GM21360 (cell line): ENCODE measurements at regions not wholly inside any gene's neighbourhood (a gene's known extent, or its start where the extent isn't known, plus 50 kb on each side); places are given as distances from the start of the nearest gene placed in this dataset.

Source experiments
- ATAC-seq: cut with Tn5 transposase; IDR thresholded peaks from one replicate; pipeline ENCODE4 v1.9.1; 2021; ENCODE audit warnings: mild to moderate bottlenecking, moderate library complexity; ENCODE audit not compliant: unreplicated experiment

DNA sequence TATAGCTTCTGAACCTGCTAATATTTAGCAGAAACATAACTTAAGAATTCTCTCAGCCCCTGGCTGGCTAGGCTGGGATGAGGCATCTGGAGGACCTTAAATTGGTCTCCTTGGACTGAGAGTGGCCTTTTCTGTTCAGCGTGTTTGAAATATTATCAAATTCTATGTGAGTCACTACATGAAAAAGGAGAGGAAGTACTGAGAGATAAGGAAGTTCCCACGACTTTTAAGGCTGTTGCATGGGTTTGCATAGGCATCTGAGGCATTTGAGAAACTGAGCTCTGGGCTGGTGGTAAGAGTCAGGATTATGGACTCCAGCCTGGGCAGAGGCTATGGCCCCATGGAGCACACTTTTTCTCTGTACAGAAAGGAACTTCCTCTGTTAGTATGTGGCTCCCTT, 816.2 kb upstream of the GRAMD2B start:
- ATAC-seq = no peak

DNA sequence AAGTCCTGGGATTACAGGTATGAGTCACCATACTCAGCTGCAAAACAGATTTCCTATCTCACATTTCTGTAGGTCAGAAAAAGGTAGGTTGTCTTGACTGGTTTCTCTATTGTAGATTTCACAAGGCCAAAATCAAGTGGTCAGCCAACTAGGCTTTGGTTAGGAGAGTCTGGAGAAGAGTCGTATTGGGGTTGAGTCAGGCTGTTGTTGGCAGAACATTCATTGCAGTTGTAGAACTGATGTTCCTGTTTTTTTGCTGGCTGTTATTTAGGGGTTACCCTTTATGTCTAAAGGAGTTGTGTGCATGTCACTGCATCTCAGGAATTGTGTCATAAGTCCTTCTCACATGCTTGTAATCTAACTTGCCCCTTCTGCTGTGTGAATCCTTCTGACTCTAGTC, 814.2 kb upstream of the GRAMD2B start:
- ATAC-seq = no peak

DNA sequence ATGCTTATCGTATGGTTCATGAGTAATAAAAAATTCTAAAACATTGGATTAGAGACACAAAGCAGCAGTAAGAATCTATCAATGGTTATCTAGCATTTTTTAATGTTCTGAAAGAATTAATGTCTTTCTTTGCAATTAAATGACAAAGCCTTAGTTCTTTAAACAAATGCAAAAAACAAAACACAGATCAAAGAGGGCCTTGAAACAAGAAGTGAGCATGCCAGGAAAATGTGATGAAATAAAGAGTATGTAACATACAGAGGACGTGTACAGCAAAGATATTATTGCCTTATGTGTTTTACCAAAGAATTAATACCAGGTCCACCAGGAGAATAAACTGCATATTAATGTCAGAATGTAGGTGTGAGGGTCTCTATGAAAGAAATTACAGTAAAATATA, 812.3 kb upstream of the GRAMD2B start:
- no peak for ATAC-seq

DNA sequence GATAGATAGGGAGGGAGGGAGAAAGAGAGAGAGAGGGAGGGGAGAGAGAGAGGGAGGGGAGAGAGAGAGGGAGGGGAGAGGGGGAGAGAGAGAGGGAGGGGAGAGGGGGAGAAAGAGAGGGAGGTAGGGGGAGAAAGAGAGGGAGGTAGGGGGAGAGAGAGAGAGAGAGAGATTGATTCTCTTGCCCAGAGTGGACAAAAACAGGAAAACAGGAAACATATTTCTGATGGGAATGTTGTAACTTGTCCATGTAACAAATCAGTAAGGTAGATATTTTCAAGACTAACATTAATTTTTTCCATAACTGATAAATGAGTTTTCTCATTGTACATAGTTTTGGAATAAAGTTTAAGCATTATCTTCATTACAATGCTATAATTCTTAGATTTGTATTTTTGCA, 811.7 kb upstream of the GRAMD2B start:
- no peak for ATAC-seq

DNA sequence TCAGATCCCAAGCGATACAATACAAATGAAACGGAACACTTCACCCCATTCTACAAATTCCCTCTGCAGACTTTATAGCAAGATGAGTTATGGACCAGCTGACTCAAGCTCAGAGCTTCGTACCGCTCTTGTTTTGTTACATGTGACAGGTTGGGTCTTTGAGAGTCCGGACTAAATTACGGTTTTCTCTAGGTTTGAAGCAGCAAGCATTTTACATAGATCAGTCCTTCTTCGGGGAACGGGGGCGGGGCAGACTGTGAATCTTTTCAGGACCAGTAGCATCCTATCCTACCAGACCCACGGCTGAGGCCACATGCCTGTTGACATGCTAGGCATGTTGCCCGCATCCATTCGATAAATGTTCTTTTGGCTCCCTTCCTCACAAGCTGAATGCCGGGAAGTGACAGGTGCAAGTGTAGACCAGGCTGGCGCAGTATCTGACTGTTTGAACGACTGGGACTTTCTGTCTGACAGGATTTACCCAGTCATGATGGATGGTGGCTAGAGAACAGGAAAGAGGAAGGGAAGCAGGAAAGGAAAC, 811.0 kb upstream of the GRAMD2B start:
- ATAC-seq = no peak

DNA sequence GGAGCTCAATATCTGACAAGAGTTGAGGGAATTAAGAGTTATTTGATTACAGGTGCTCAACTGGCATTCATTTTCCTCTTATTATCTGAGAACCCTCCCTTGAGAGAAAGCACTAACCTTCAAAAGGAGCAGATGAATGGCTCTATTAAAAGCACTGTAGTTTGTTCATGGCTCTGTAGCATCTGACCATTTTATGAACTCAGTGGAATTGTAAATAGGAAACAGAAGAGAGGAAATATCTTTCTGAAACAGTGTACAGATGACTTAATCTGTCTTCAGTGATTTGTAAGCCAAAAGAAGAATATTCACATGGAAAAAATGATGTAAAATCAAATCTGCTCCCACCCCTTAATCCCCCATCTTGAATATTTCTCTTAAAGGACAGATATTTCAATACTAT, 810.4 kb upstream of the GRAMD2B start:
- no peak for ATAC-seq

DNA sequence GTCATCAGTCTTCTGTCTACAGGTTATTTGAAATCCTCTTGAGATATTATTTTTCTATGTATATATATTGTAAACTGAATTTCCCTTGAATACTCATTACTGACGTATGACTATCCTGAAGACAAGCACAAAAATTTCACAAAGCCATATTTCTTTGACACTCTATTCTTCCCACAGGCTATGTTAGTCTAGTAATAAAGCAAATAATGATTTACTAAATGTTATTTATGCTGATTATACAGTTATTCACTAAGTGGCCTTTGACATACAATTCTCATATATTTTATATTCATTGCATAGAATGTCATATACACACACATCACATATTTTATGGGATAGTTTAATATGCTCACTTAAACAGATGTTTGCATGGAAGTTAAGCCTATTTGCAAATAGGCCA, 793.0 kb upstream of the GRAMD2B start:
- no peak for ATAC-seq

DNA sequence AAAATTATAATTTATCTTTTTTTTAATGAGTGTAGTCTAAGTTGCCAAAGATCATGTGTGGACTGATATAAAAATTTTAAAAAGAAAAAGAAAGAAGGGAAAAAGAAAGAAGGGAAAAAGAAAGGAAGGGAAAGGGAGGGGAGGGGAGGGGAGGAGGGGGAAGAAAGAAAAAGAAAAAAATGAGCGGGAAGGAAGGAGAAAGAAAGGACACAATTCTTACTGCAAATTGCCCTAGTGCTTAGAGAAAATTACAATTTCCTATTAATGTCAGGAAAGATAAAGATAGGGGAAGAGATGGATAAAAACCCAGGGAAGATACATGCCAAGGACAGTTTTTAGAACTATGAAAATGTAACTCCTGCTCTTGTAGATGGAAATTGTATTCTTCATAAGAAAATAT, 789.7 kb upstream of the GRAMD2B start:
- no peak for ATAC-seq

DNA sequence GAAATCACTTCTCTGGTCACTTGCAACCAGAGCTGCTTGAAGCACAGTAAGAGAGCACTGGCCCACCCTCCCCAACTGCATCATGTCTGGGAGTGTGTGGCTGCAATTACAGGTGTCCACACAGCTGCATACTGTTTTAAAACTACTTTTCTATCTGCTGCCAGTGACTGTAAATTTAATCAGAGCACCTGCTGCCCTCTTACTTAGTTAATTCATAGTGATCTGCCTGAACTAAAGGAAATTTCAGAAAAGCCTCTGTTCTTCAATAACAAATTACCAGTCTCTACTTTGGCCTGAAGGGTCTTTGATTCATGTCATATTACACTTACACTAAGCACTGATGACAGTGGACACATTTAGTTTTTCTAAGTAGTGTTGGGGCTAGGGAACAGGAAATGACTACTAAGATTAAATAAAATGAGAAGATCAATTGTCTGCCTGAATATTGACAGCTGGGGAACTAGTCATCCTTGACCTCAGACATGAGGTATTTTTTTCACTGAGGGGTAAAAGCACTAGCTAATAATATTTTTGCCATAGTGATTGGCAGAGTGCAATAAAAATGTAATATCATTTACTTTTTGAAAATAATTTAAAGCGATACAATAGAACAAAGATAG, 788.9 kb upstream of the GRAMD2B start:
- ATAC-seq = no peak

DNA sequence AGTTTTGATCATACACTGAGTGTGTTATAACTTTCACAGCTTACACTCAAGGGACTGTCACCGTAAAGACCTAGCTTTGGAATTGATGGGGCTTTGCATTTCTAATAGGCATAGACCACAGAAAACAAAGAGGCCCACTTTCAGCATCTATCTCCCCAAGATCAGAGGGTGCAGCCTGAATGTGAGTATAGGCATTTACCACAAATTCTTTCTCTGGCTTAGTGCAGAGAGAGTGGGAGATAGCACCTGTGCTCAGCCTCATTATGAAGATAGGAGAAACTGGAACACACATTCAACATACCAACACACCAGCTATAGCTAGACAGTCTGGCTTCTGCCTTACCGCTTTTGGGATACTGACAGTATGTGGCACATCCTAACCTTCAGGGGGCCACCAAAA, 783.4 kb upstream of the GRAMD2B start:
- no peak for ATAC-seq

DNA sequence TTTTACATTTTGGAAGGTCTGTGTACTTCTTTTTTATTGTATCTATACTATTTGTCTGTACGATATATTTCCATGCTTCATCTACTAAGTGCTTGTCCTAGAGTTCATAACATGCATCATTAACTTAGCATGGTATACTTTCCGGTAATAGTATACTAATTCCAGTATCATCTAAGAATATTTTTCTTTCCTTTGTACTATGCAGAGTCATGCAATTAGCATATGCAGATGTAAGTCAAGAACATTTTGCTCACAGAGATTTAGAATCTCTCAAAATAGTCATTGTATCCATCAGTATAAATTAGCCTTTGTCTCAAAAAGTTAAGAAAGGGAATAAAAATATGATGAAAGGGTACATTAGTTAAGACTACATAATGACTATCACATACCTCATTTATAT, 770.4 kb upstream of the GRAMD2B start:
- ATAC-seq = no peak

DNA sequence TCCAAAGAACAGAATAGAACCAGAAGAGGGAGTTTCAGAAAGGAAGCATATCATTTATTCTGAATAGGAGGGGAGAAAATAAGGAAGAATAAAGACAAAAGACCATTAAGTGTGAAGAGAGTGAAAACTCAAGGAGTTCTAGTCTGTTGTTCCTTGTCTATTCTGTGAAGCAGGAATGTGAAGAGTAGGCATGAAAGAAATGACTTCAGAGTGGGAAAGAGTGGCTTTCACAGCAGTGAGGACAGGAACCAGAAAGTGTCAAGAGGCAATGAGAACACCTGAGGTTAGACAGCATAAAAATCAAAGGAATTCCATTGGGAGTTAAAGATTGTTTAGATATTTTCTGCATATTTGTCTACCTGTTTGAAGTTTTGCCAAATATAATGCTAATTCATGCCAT, 768.8 kb upstream of the GRAMD2B start:
- no peak for ATAC-seq

DNA sequence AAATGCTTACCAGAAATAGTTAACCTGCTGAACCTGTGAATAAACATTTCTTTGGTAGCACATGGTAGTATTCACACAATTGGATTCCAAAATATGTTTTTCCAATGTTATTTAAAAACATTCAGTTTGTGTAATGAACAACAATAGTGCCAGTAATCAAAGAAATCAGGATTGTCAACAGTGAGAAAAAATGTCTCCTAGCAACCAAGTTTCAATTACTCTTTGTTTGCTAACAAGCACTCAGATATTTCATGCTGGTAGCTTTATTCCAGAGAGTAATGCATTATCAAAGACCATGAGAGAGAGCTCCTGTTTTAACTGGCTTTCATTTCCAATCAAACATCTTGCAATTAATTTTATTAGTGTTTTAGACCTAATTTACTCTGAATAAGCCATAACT, 768.1 kb upstream of the GRAMD2B start:
- ATAC-seq = no peak

DNA sequence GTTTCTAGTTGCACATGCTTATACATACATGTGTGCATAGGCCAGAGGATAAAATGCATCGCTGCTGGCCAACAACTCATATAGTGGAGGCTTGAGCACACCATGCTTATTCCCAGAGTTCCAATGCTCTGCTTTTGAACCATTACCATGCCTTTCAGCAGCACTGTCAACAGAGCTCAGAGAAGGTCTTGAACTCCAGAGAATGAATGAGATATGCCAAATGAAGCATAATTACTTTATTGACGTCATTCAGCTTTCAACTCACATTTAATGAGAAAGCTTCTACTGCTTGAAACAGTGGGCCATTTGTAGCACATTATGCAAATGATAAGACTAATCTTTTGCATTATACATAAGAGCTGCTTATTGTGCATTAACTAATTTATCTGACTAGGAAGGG, 765.3 kb upstream of the GRAMD2B start:
- no peak for ATAC-seq

DNA sequence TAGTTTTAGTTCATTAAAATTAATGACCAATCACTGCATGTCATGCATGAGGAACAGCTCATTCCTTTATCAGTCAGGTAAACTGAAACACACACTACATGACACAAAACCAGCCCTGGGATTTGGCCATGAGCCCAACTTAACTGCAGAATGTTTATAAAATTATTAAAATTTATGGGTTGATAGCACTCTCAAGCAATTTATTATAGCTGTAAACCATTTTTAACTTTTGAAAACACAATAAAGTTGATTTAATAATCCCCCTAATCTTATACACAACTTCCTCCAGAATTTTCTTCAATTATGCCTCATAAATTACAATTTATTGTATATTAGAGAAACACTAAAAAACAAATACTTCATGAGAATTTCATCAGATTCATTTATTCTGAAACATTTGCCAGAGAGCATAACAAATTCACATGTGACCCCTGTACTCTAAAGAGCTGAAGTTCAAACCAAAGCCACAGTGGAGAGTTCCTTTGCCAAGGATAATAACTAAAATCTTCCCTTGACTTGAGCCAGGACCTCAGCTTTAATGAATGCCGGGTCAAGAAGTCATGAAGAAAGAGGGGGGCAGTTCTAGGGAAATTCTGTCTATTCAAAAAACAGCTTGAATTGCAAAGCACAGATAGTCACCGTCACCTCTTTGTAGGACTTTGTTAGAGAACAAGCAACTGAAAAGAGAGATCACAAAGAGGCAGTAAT, 763.7 kb upstream of the GRAMD2B start:
- ATAC-seq = no peak

DNA sequence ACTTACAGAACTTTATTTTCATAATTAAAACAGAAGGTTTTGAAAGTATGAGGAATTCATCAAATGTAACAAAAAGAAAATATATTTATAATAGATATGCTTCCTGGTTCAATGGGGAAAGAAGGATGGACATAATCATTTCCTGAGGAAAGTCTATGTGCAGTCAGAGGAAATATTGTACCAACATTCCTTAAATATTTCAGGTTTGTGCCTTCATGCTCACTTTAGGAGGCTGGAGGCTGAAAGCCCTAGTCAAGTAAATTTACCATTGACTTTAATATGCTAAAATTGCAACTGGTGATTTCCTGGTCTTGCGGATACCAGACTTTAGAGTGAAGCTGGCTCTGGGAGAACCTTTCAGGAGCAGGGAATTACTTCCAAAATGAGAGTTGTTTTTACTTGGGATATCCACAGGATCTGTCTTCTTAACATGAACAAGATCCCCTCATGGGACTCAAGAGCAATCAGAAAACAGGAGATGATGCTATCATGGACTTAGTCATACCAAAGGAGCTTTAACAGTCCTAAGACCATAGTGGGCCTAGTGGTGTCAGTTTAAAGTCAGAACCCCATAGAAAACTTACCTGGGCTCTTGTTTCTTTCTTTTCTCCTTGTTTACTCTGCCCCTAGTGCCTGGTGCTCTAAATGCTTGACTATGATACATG, 762.8 kb upstream of the GRAMD2B start:
- no peak for ATAC-seq

DNA sequence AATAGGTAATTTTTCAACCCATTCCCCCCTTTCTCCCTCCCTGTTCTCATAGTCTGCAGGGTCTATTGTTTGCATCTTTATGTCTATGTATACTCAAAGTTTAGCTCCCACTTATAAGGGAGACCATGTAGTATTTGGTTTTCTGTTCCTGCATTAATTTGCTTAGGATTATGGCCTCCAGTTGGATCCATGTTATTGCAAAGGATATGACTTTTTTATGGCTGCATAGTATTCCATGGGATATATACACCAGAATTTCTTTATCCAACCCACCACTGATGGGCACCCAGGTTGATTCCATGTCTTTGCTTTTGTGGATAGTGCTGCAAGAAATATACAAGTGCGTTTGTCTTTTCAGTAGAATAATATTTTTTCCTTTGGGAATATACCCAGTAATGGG, 761.6 kb upstream of the GRAMD2B start:
- no peak for ATAC-seq

DNA sequence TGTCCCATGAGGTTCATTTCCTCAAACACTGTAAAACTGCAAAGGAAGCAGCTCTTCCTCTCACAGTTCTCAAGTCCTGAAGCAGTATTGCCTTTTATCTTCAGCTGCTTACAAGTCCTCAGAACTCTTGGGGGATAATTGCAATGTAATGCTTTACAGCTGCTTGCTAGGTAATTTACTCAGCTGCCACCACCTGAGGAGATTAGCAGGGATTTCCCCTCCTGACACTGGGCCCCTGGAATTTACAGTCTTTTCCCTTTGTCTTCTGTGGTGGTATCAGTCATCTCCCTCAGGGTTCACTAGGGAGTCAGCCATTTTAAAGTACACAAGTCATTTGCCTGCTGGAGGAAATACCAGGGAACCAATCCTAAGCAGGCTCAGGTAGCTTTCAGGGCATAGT, 754.3 kb upstream of the GRAMD2B start:
- ATAC-seq = no peak

DNA sequence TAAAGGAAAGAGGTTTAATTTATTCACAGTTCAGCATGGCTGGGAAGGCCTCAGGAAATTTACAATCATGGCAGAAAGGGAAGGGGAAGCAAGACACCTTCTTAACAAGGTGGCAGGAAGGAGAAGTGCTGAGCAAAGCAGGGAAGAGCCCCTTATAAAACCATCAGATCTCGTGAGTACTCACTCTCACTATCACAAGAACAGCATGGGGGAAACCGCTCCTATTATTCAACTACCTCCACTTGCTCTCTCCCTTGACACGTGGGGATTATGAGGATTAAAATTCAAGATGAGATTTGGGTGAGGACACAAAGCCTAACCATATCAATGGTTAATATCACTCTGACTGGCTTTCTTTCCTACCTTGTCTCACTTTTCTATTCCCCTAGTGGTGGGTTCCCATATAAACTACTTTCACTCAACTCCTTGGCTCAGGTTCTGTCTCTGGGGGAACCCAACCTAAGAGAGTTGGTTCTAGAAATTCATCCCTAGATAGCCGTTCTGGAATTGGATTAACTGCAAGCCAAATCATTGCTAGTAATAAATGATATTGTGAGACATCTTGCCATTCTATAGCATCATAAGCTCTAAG, 749.8 kb upstream of the GRAMD2B start:
- no peak for ATAC-seq

DNA sequence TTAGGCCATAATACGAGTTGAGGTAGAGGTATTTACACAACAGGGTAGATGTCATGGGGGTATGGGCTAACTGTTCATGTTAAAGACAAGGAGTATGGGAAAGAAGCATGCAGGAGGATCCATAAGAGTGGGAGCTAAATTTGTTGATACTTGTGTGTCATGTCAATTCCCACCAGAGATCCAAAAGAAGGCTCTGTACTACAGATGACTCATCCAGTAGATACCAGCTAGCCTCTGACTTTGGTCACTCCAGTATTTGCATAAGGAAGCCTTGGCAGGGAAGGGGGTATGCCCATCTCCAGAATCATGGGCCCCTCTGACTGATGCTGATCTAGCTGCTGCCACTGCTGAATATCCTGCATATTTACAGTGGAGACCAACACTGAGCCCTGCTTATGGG, 743.7 kb upstream of the GRAMD2B start:
- ATAC-seq = no peak

DNA sequence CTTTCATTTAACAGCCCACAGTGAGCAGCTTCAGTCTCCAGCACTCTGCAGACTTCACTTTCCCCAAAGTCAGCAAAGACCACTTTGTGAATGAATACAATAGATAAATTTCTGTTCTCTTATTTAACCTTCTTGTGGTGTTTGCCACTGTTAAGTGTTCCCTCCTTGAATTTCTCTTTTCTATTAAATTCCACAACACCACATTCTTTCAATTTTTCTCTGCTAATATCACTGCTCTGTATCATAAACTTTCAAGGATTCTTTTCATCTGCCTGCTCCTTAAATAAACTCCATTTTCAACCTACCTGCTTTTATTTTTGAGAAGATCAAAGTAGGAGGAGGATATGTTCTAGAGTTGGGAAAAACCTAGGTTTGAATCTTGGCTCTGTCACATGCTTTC, 739.5 kb upstream of the GRAMD2B start:
- ATAC-seq = no peak

DNA sequence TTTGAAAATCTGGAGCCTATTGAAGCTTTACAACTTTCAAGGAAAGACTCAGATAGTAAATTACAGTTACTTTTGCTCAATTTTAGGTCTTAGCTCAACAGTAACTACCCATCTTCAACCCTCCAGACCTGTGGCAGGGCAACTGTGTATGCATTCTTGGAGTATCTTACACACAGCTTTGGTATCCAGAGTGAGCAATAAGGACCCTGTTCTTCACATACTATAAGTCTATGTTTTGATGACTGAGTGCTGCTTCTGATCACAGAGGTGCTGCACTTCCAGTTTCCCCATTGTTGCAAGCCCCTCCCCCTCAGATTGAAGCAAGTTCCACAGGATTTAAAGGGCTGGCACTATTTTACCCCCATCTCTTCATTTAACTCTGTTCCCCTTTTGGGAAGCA, 737.4 kb upstream of the GRAMD2B start:
- no peak for ATAC-seq
